GM12878 (cell line): ENCODE measurements at regions not wholly inside any gene's neighbourhood (a gene's known extent, or its start where the extent isn't known, plus 50 kb on each side); places are given as distances from the start of the nearest gene placed in this dataset.

Experiments
- CBX5 ChIP-seq: sonication (generic); IDR thresholded peaks from 2 replicates; pipeline ENCODE4 v1.6.1; 2016; ENCODE audit warnings: low read depth, moderate library complexity, mild to moderate bottlenecking, inconsistent platforms
- CTCF ChIP-seq, 3 experiments: IDR thresholded peaks in 2 of 3; conservative IDR thresholded peaks in 1 of 3; 2 replicates each; pipeline ENCODE4 v1.5.1; 2011; ENCODE audit warnings: low read depth in 3 of 3, low read length in 3 of 3, mild to moderate bottlenecking in 3 of 3, control low read depth in 2 of 3, moderate library complexity in 2 of 3, inconsistent platforms in 1 of 3, mixed read lengths in 1 of 3; ENCODE audit not compliant: control insufficient read depth in 2 of 3, insufficient read depth in 1 of 3; ENCODE audit errors: extremely low read depth in 1 of 3
- POLR2AphosphoS5 ChIP-seq: IDR thresholded peaks from 2 replicates; pipeline ENCODE4 v1.6.1; 2011; ENCODE audit warnings: mild to moderate bottlenecking, low read length, inconsistent platforms

DNA sequence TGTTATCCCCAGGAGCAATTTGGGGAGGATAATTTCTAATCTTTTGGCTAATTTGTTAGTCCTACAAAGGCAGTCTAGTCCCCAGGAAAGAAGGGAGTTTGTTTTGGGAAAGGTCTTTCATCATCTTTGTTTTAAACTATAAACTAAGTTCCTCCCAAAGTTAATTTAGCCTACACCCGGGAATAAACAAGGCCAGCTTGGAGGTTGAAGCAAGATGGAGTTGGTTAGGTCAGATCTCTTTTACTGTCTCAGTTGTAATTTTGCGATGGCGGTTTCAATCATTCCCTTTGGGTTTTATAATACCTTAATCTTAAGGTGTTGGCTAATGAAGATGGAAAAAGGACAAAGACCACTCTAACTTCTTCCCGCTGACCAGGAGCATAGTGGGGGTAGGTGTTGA lies 166.4 kb upstream of the NAMPT start:
- no peak for TF ChIP-seq CTCF (IDR thresholded peaks at IDR 0.05 in 2 of 3, conservative IDR thresholded peaks at IDR 0.05 in 1 of 3; ENCODE audit: control insufficient read depth in 2 of 3, extremely low read depth in 1 of 3, insufficient read depth in 1 of 3, low read depth in 3 of 3, low read length in 3 of 3)
- no peak for TF ChIP-seq POLR2AphosphoS5
- TF ChIP-seq CBX5 = no peak
